GM12875 (cell line): ENCODE measurements at regions not wholly inside any gene's neighbourhood (a gene's known extent, or its start where the extent isn't known, plus 50 kb on each side); places are given as distances from the start of the nearest gene placed in this dataset.
"Not testable (repeated sequence)": the region's sequence is repeated elsewhere in the genome, so short reads cannot be mapped to it uniquely, and the experiment has no call there.

ENCODE experiments used
- H3K4me3 ChIP-seq: one replicate; pipeline ENCODE4 v1.5.1; 2011; ENCODE audit warnings: low read depth, low read length, control low read depth
- TF ChIP-seq, protein P1 (sequence below): IDR thresholded peaks from 2 replicates; pipeline ENCODE4 v1.5.1; 2011; ENCODE audit warnings: low read depth, mild to moderate bottlenecking, control low read depth, inconsistent platforms, low read length, moderate library complexity, borderline replicate concordance; ENCODE audit not compliant: insufficient read depth

DNA sequence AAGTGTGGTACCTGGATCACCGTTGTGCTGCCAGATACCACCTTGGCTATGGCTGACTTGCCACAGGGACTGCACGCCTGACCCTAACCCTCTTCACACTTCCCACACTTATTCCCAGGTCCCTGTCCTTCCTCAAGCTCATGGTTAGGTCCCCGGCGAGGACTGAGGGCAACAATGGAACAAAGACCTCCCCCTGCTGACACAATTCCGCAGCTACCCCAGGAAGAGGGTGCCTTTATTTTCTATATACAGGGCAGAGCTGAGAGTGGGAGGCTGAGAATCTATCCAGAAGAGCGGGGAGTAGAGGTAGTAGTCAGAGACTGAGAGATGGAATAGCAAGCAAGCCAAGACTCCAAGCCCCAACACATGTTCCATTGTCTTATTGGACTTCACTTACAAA, 118.1 kb upstream of the SEM1 start:
- TF ChIP-seq, protein P1, sequence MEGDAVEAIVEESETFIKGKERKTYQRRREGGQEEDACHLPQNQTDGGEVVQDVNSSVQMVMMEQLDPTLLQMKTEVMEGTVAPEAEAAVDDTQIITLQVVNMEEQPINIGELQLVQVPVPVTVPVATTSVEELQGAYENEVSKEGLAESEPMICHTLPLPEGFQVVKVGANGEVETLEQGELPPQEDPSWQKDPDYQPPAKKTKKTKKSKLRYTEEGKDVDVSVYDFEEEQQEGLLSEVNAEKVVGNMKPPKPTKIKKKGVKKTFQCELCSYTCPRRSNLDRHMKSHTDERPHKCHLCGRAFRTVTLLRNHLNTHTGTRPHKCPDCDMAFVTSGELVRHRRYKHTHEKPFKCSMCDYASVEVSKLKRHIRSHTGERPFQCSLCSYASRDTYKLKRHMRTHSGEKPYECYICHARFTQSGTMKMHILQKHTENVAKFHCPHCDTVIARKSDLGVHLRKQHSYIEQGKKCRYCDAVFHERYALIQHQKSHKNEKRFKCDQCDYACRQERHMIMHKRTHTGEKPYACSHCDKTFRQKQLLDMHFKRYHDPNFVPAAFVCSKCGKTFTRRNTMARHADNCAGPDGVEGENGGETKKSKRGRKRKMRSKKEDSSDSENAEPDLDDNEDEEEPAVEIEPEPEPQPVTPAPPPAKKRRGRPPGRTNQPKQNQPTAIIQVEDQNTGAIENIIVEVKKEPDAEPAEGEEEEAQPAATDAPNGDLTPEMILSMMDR, result no peak
- no peak overlapping the region for H3K4me3 ChIP-seq

DNA sequence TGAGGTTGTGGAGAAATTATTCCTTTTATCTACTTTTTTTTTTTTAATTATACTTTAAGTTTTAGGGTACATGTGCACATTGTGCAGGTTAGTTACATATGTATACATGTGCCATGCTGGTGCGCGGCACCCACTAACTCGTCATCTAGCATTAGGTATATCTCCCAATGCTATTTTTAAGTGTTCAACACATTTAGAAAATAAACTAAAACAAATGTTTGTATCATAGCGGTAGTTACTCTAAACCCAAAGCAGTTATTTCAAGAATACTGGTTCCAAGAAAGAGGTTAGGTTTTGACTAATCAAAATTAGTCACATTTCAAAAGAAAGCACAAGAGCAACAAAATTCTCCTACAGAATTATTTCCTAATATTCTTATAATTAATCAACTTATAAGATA, 119.5 kb upstream of the SEM1 start:
- not testable (repeated sequence) for H3K4me3 ChIP-seq

GRCh38 chr7:96831446-96831845, 121.8 kb upstream of the SEM1 start:
- TF ChIP-seq, protein P1, result no peak
- no peak overlapping the region for H3K4me3 ChIP-seq

GRCh38 chr7:96832092-96832662, 122.5 kb upstream of the SEM1 start:
- TF ChIP-seq, protein P1, result no peak
- no peak overlapping the region for H3K4me3 ChIP-seq

DNA sequence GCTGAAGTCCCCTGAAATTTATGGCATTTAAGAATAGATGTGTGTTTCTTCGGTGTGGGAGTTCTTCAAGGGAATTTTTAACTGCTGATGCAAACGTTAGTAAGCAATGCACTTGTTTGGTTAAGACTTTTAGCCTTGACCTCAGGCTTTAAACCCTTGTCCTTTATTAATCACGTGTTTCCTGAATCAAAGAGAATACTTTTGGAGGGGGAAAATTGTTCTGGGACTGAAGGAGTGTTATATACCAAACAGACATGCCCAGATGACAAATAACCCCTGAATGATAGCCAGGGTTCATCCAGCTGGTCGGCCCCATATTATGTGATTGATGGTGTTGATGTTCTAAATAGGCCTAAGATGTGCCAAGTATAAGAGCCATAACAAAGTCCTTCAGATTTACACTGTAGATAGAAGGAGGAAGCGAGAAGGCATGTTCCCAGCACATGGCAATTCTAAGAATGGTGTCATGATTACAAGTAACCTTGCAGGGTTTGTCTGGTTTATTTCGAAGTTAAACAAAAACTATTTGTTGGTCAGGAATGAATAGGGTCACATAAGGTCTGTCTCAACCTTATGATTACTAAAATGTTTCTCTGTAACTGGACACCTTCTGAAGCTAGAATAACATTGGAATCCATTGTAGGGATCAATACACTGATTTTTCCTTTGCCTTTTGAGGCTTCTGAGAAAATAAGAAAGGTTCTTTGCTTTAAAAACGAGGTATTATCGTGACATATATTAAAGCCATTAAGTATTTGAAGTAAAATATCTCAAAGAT, 124.2 kb upstream of the SEM1 start:
- H3K4me3 ChIP-seq, result no peak overlapping the region
- TF ChIP-seq, protein P1, result no peak

DNA sequence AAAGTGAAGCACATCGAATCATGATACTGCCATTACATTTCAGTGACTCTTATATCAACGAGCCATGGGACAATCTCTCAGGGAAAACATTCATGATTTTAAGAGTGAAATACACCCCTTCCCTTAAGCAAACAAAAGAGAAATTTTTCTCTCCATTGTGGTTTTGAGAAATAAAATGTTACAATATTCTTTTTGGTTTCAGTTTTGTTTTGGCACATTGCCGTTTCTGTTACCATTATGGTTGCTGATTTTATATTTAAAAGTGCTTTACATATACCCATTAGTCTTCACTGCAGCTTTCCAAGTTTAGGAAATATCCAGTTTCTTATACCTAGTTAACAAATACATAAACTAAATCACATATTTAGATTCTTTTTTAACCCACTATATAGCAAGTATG, 126.8 kb upstream of the SEM1 start:
- TF ChIP-seq, protein P1, result no peak
- no peak overlapping the region for H3K4me3 ChIP-seq

DNA sequence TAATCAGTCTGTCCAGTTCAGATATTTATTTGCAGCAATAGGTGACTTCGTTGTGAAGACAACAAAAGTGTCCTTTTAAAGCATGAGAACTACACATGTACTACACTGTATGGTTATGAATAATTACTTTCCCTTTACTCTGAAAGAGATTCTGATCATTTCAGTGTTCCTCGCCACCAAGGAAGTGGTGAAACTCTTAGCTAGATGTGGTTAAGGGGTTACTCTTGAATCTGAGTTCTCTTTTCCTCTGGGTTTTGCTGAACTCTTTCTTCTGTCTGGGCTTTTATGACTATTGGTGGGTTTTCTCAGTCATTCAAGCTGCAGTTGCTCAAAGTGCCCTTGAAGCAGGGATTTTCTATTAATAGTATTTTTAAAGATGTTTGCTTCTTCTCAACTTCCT, 127.9 kb upstream of the SEM1 start:
- no peak overlapping the region for H3K4me3 ChIP-seq
- TF ChIP-seq, protein P1, result no peak
